Adrenal gland (tissue), 5 donors: ENCODE measurements at regions not wholly inside any gene's neighbourhood (a gene's known extent, or its start where the extent isn't known, plus 50 kb on each side); places are given as distances from the start of the nearest gene placed in this dataset.

Experiments
- POLR2A ChIP-seq, 2 donors: fragments of 450-650 bp; IDR thresholded peaks; one replicate each; pipeline ENCODE4 v1.6.1; 2017; ENCODE audit warnings: antibody characterized with exemption in 2 of 2, mild to moderate bottlenecking in 2 of 2, moderate library complexity in 1 of 2
- TF ChIP-seq, protein P1 (sequence below), 6 experiments: fragments of 450-650 bp in 4 of 6; fragments of 200-600 bp in 2 of 6; sonication (generic) in 1 of 6; IDR thresholded peaks; 1 replicate in 5 of 6; 2 replicates in 1 of 6; pipeline versions ENCODE4 v1.5.1 to v1.8.0; 2016 to 2021; ENCODE audit warnings: antibody characterized with exemption in 6 of 6, mild to moderate bottlenecking in 2 of 6, moderate library complexity in 1 of 6
- donor health status: DM: no; HTN: no; CAD: no.

GRCh38 chr6:144534180-144534579 is 249.0 kb downstream of the UTRN start:
- TF ChIP-seq, protein P1, sequence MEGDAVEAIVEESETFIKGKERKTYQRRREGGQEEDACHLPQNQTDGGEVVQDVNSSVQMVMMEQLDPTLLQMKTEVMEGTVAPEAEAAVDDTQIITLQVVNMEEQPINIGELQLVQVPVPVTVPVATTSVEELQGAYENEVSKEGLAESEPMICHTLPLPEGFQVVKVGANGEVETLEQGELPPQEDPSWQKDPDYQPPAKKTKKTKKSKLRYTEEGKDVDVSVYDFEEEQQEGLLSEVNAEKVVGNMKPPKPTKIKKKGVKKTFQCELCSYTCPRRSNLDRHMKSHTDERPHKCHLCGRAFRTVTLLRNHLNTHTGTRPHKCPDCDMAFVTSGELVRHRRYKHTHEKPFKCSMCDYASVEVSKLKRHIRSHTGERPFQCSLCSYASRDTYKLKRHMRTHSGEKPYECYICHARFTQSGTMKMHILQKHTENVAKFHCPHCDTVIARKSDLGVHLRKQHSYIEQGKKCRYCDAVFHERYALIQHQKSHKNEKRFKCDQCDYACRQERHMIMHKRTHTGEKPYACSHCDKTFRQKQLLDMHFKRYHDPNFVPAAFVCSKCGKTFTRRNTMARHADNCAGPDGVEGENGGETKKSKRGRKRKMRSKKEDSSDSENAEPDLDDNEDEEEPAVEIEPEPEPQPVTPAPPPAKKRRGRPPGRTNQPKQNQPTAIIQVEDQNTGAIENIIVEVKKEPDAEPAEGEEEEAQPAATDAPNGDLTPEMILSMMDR (IDR thresholded peaks at IDR 0.05): no peak
- TF ChIP-seq POLR2A (IDR thresholded peaks at IDR 0.05): no peak
